K562 (cell line): ENCODE measurements at regions not wholly inside any gene's neighbourhood (a gene's known extent, or its start where the extent isn't known, plus 50 kb on each side); places are given as distances from the start of the nearest gene placed in this dataset.

Experiments used
- ARID3B ChIP-seq: fragments of 250-450 bp; sonication (Bioruptor Pico); IDR thresholded peaks from 2 replicates; pipeline ENCODE4 v1.4.0; 2020; ENCODE audit warnings: borderline replicate concordance
- CREM ChIP-seq: IDR thresholded peaks from 2 replicates; pipeline ENCODE4 v1.6.1; 2014; ENCODE audit warnings: antibody characterized with exemption, low read depth
- MECOM ChIP-seq: fragments of 250-450 bp; sonication (Bioruptor Pico); IDR thresholded peaks from 2 replicates; pipeline ENCODE4 v1.8.0; 2022; ENCODE audit warnings: inconsistent platforms
- MED1 ChIP-seq: sonication (generic); formaldehyde crosslinking; IDR thresholded peaks from 2 replicates; pipeline ENCODE4 v1.8.1; 2023; ENCODE audit warnings: missing genetic modification reagents, borderline replicate concordance
- NFE2L1 ChIP-seq: fragments of 450-650 bp; IDR thresholded peaks from 2 replicates; pipeline ENCODE4 v1.6.1; 2016; ENCODE audit warnings: missing genetic modification characterization, low read depth, mild to moderate bottlenecking, missing compliant biosample characterization, moderate library complexity, borderline replicate concordance
- RAD21 ChIP-seq, 2 experiments: fragments of 250-450 bp in 1 of 2; fragments of 450-650 bp in 1 of 2; sonication (Bioruptor Pico) in 1 of 2; formaldehyde crosslinking in 1 of 2; IDR thresholded peaks in 1 of 2; conservative IDR thresholded peaks in 1 of 2; 2 replicates each; pipeline versions ENCODE4 v1.4.0 to v1.8.0; 2020 to 2022; ENCODE audit warnings: mild to moderate bottlenecking in 2 of 2, moderate library complexity in 1 of 2
- TBP ChIP-seq: optimal IDR thresholded peaks from 2 replicates; pipeline ENCODE3; 2011; ENCODE audit warnings: low read depth, low read length, improper control_type of control experiment
- TFAM ChIP-seq: fragments of 250-450 bp; sonication (Bioruptor Pico); conservative IDR thresholded peaks from 2 replicates; pipeline ENCODE4 v1.5.0; 2021; ENCODE audit warnings: mild to moderate bottlenecking, moderate library complexity
- ZNF174 ChIP-seq: fragments of 250-450 bp; sonication (Bioruptor Pico); IDR thresholded peaks from 2 replicates; pipeline ENCODE4 v1.4.0; 2020; ENCODE audit warnings: mild to moderate bottlenecking
- ZNF217 ChIP-seq: sonication (generic); formaldehyde crosslinking; IDR thresholded peaks from 2 replicates; pipeline ENCODE4 v1.8.0; 2022; ENCODE audit warnings: mild to moderate bottlenecking, missing genetic modification reagents
- ZNF407 ChIP-seq: fragments of 450-650 bp; IDR thresholded peaks from 2 replicates; pipeline ENCODE4 v1.6.1; 2016; ENCODE audit warnings: low read depth
- TF ChIP-seq, protein P1 (sequence below), 2 experiments: fragments of 200-800 bp in 1 of 2; sonication (Bioruptor generic) in 1 of 2; sonication (generic) in 1 of 2; formaldehyde crosslinking in 1 of 2; IDR thresholded peaks in 1 of 2; conservative IDR thresholded peaks in 1 of 2; 2 replicates each; pipeline versions ENCODE4 v1.5.0 to v1.6.1; 2016 to 2020; ENCODE audit warnings: missing compliant biosample characterization in 1 of 2, missing genetic modification characterization in 1 of 2, missing genetic modification reagents in 1 of 2
- TF ChIP-seq, protein P2 (sequence below), 2 experiments: fragments of 450-650 bp; IDR thresholded peaks; 2 replicates each; pipeline ENCODE4 v1.6.1; 2016

GRCh38 chr2:230658877-230659652 is 53.6 kb upstream of the CAB39 start (continued):
- TF ChIP-seq ZNF174 (no peak), NFE2L1 (tag) (no peak), ZNF217 (CRISPR knock-in tag) (no peak), MED1 (CRISPR knock-in tag) (no peak), RAD21 (CRISPR knock-in tag; conservative IDR thresholded peaks at IDR 0.05 in 1 of 2, IDR thresholded peaks at IDR 0.05 in 1 of 2) (0 out of 4 replicates have a peak, but pooled peaks of 1 of the 2 experiments have one; percentile 13), ZNF407 (no peak), CREM (peak; percentile 43), TFAM (CRISPR knock-in tag) (no peak), ARID3B (no peak), MECOM (CRISPR knock-in tag) (no peak), TBP (peak; percentile 81)
- TF ChIP-seq, protein P1, sequence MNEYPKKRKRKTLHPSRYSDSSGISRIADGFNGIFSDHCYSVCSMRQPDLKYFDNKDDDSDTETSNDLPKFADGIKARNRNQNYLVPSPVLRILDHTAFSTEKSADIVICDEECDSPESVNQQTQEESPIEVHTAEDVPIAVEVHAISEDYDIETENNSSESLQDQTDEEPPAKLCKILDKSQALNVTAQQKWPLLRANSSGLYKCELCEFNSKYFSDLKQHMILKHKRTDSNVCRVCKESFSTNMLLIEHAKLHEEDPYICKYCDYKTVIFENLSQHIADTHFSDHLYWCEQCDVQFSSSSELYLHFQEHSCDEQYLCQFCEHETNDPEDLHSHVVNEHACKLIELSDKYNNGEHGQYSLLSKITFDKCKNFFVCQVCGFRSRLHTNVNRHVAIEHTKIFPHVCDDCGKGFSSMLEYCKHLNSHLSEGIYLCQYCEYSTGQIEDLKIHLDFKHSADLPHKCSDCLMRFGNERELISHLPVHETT (CRISPR knock-in tag; conservative IDR thresholded peaks at IDR 0.05 in 1 of 2, IDR thresholded peaks at IDR 0.05 in 1 of 2): peak in 1 of 2 experiments; percentile 21; a peak in 2 of 4 replicates
- TF ChIP-seq, protein P2, sequence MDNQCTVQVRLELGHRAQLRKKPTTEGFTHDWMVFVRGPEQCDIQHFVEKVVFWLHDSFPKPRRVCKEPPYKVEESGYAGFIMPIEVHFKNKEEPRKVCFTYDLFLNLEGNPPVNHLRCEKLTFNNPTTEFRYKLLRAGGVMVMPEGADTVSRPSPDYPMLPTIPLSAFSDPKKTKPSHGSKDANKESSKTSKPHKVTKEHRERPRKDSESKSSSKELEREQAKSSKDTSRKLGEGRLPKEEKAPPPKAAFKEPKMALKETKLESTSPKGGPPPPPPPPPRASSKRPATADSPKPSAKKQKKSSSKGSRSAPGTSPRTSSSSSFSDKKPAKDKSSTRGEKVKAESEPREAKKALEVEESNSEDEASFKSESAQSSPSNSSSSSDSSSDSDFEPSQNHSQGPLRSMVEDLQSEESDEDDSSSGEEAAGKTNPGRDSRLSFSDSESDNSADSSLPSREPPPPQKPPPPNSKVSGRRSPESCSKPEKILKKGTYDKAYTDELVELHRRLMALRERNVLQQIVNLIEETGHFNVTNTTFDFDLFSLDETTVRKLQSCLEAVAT (IDR thresholded peaks at IDR 0.05): peak; percentile 43 to 84; a peak in 3 of 4 replicates
